HCT116 (cell line): ENCODE measurements at regions not wholly inside any gene's neighbourhood (a gene's known extent, or its start where the extent isn't known, plus 50 kb on each side); places are given as distances from the start of the nearest gene placed in this dataset.

Experiments
- ATAC-seq: fragments of 200-7000 bp; cut with Tn5 transposase; 2 replicates; pipeline ENCODE4 v1.9.1; 2020; ENCODE audit warnings: mild to moderate bottlenecking, moderate library complexity
- BruUV-seq: library from RNA; stranded (reverse); fragments of 400-500 nt; replicated peaks from 2 replicates; lab custom pipeline; 2021; lab: Mats Ljungman, UMichigan
- CTCF ChIA-PET: fragments of 300-600 bp; sonication (Branson Sonifier 250); formaldehyde crosslinking; loops from one replicate; lab custom pipeline; 2021; ENCODE audit warnings: antibody characterized with exemption; lab: Charles Lee
- POLR2A ChIA-PET: fragments of 300-600, 350-600 bp; sonication (Branson Sonifier 250); formaldehyde crosslinking; loops from one replicate; lab custom pipeline; 2021; ENCODE audit warnings: antibody characterized with exemption; lab: Charles Lee
- RAD21 ChIA-PET, 2 experiments: fragments of 300-600 bp; sonication (Branson Sonifier 250); formaldehyde crosslinking; loops; one replicate each; lab custom pipeline; 2023; ENCODE audit warnings: low total read pairs in 2 of 2; ENCODE audit not compliant: uncharacterized antibody in 2 of 2, unreplicated experiment in 2 of 2, low non-redundant PET in 1 of 2; lab: Charles Lee
- DNase-seq: peaks from one replicate; pipeline ENCODE4 v3.0.0-alpha.2; 2010; ENCODE audit warnings: low read depth, low spot score
- H2AFZ ChIP-seq: fragments of 200-600 bp; shearing (Covaris generic), sonication (generic); 2 replicates; pipeline ENCODE4 v1.6.1; 2017; ENCODE audit warnings: low read depth, mixed run types, mixed read lengths, antibody characterized with exemption, low read length; ENCODE audit not compliant: poor library complexity, severe bottlenecking
- H3K27ac ChIP-seq: 2 replicates; pipeline ENCODE4 v1.5.1; 2012; ENCODE audit warnings: low read depth, low read length
- H3K27me3 ChIP-seq: fragments of 200-600 bp; sonication (generic); 2 replicates; pipeline ENCODE4 v1.6.1; 2016; ENCODE audit warnings: mixed run types, low read length, mixed read lengths; ENCODE audit not compliant: insufficient read depth
- H3K36me3 ChIP-seq, 2 experiments: fragments of 200-500 bp in 1 of 2; fragments of 200-600 bp in 1 of 2; sonication (Bioruptor generic) in 1 of 2; sonication (generic) in 1 of 2; 2 replicates each; pipeline versions ENCODE4 v1.5.1 to v1.6.1; 2014 to 2016; ENCODE audit warnings: low read length in 2 of 2, inconsistent platforms in 1 of 2, mixed read lengths in 1 of 2, mixed run types in 1 of 2; ENCODE audit not compliant: insufficient read depth in 2 of 2, control insufficient read depth in 1 of 2
- H3K4me1 ChIP-seq, 2 experiments: fragments of 200-600 bp in 1 of 2; sonication (generic) in 1 of 2; 2 replicates each; pipeline versions ENCODE4 v1.5.1 to v1.6.1; 2012 to 2017; ENCODE audit warnings: low read length in 2 of 2, inconsistent platforms in 1 of 2, mild to moderate bottlenecking in 1 of 2, mixed read lengths in 1 of 2, mixed run types in 1 of 2, moderate library complexity in 1 of 2; ENCODE audit not compliant: insufficient read depth in 2 of 2, control insufficient read depth in 1 of 2
- H3K4me2 ChIP-seq: fragments of 200-600 bp; sonication (generic); 2 replicates; pipeline ENCODE4 v1.6.1; 2017; ENCODE audit warnings: mixed run types, low read length, mixed read lengths
- H3K4me3 ChIP-seq, 2 experiments: fragments of 200-600 bp in 1 of 2; sonication (generic) in 1 of 2; replicated peaks in 1 of 2; 2 replicates each; pipeline ENCODE4 v1.5.1; 2011 to 2016; ENCODE audit warnings: low read length in 2 of 2, control low read depth in 1 of 2, low read depth in 1 of 2, mild to moderate bottlenecking in 1 of 2, mixed read lengths in 1 of 2, mixed run types in 1 of 2
- H3K79me2 ChIP-seq: fragments of 200-600 bp; sonication (generic); 2 replicates; pipeline ENCODE4 v1.6.1; 2017; ENCODE audit warnings: mild to moderate bottlenecking, mixed run types, low read length, moderate library complexity, mixed read lengths; ENCODE audit not compliant: insufficient read depth
- H3K9ac ChIP-seq: fragments of 200-600 bp; sonication (generic); 2 replicates; pipeline ENCODE4 v1.6.1; 2016; ENCODE audit warnings: low read length, mixed read lengths
- H3K9me2 ChIP-seq: fragments of 200-600 bp; sonication (generic), shearing (Covaris generic); 2 replicates; pipeline ENCODE4 v1.6.1; 2017; ENCODE audit warnings: mixed run types, mild to moderate bottlenecking, moderate library complexity; ENCODE audit not compliant: insufficient read depth
- H3K9me3 ChIP-seq, 2 experiments: fragments of 200-500 bp in 1 of 2; fragments of 200-600 bp in 1 of 2; sonication (Bioruptor generic) in 1 of 2; sonication (generic) in 1 of 2; 2 replicates each; pipeline ENCODE4 v1.6.1; 2014 to 2017; ENCODE audit warnings: low read length in 2 of 2, mixed read lengths in 2 of 2, inconsistent platforms in 1 of 2, low read depth in 1 of 2, mild to moderate bottlenecking in 1 of 2, mixed run types in 1 of 2, moderate library complexity in 1 of 2; ENCODE audit not compliant: control insufficient read depth in 1 of 2, insufficient read depth in 1 of 2
- H4K20me1 ChIP-seq: fragments of 200-600 bp; sonication (generic), shearing (Covaris generic); 2 replicates; pipeline ENCODE4 v1.6.1; 2017; ENCODE audit warnings: mixed run types, mild to moderate bottlenecking, moderate library complexity; ENCODE audit not compliant: insufficient read depth
- ATF3 ChIP-seq: IDR thresholded peaks from 2 replicates; pipeline ENCODE4 v1.6.1; 2012
- CBX3 ChIP-seq: IDR thresholded peaks from 2 replicates; pipeline ENCODE4 v1.6.1; 2012; ENCODE audit warnings: low read depth
- CEBPB ChIP-seq: IDR thresholded peaks from 2 replicates; pipeline ENCODE4 v1.6.1; 2012; ENCODE audit warnings: low read depth
- CTCF ChIP-seq, 3 experiments: fragments of 200-600 bp in 1 of 3; sonication (generic) in 1 of 3; IDR thresholded peaks in 2 of 3; conservative IDR thresholded peaks in 1 of 3; 2 replicates each; pipeline ENCODE4 v1.5.1; 2012 to 2017; ENCODE audit warnings: low read depth in 2 of 3, low read length in 2 of 3, antibody characterized with exemption in 1 of 3, borderline replicate concordance in 1 of 3, control low read depth in 1 of 3, mild to moderate bottlenecking in 1 of 3, mixed read lengths in 1 of 3, mixed run types in 1 of 3, moderate library complexity in 1 of 3; ENCODE audit not compliant: insufficient read depth in 1 of 3
- EGR1 ChIP-seq: IDR thresholded peaks from 2 replicates; pipeline ENCODE4 v1.6.1; 2012; ENCODE audit warnings: low read depth
- ELF1 ChIP-seq: IDR thresholded peaks from 2 replicates; pipeline ENCODE4 v1.6.1; 2012; ENCODE audit warnings: low read depth, borderline replicate concordance
- EZH2 ChIP-seq: fragments of 200-600 bp; sonication (generic); IDR thresholded peaks from 2 replicates; pipeline ENCODE4 v1.6.1; 2017; ENCODE audit warnings: antibody characterized with exemption, mixed run types
- EZH2phosphoT487 ChIP-seq: fragments of 200-600 bp; IDR thresholded peaks from 2 replicates; pipeline ENCODE4 v1.6.1; 2018; ENCODE audit warnings: antibody characterized with exemption, borderline replicate concordance
- FOSL1 ChIP-seq: IDR thresholded peaks from 2 replicates; pipeline ENCODE4 v1.6.1; 2012; ENCODE audit warnings: low read depth
- JUND ChIP-seq: IDR thresholded peaks from 2 replicates; pipeline ENCODE4 v1.6.1; 2012
- SIN3A ChIP-seq: IDR thresholded peaks from 2 replicates; pipeline ENCODE4 v1.6.1; 2012; ENCODE audit warnings: low read depth
- TCF7L2 ChIP-seq: IDR thresholded peaks from 2 replicates; pipeline ENCODE4 v1.7.0; 2011; ENCODE audit warnings: borderline replicate concordance, inconsistent platforms; ENCODE audit not compliant: insufficient read depth, insufficient read length; ENCODE audit errors: extremely low read depth
- ZBTB33 ChIP-seq: IDR thresholded peaks from 2 replicates; pipeline ENCODE4 v1.6.1; 2011; ENCODE audit warnings: mild to moderate bottlenecking, low read length, moderate library complexity; ENCODE audit not compliant: insufficient replicate concordance; ENCODE audit errors: extremely low read depth
- ZFX ChIP-seq: fragments of 450-650 bp; IDR thresholded peaks from 2 replicates; pipeline ENCODE4 v1.6.1; 2017
- intact Hi-C: fragments of 100-400 bp; cut with micrococcal nuclease; formaldehyde crosslinking; loops from 2 replicates; pipeline ENCODE4 v1.10.0; 2022

GRCh38 chr6:26193467-26194328, 106.5 kb downstream of the HFE start:
- no peak overlapping the region for H3K4me3 ChIP-seq
- H3K36me3 ChIP-seq: no peaks in the 10 kb centered on the region
- no peaks in the 10 kb centered on the region for H3K27me3 ChIP-seq
- no TSS peak for BruUV-seq
- ChIA-PET CTCF (interaction anchor here (1.3 kb wide), 1 partner anchor 402 kb away, joined by 3 read pairs; no protein-coding TSS in a partner anchor), POLR2A (interaction anchor here (0.5 to 8.5 kb wide), 6 partner anchors 9 to 957 kb away, joined by 3 to 179 read pairs (median 4); a partner anchor contains a TSS), RAD21 (no interaction called here)
- peaks cover 16 to 35% of the 10 kb centered on the region in 2 experiments for H3K4me1 ChIP-seq
- H3K9me2 ChIP-seq: no peaks in the 10 kb centered on the region
- no peak overlapping the region for H3K4me2 ChIP-seq
- H2AFZ ChIP-seq: no peak overlapping the region
- H3K9me3 ChIP-seq: no peaks in the 10 kb centered on the region
- ATAC-seq (no peak), DNase-seq (no peak)
- intact Hi-C loops: no loop called here
- 0 out of 2 replicates have a peak, but pooled peaks cover 7% of the 10 kb centered on the region for H3K79me2 ChIP-seq
- 0 out of 2 replicates have a peak overlapping the region, but pooled peaks have one; percentile 84 for H3K9ac ChIP-seq
- H3K27ac ChIP-seq: peak overlapping the region; percentile 98; the same call in 1 of the 2 replicates
- no peak for TF ChIP-seq ELF1
- H4K20me1 ChIP-seq: no peaks in the 10 kb centered on the region

- Histone ChIP-seq H3K27me3 (no peaks in the 10 kb centered on the region), H3K9ac (0 out of 2 replicates have a peak overlapping the region, but pooled peaks have one; percentile 84), H3K9me2 (no peaks in the 10 kb centered on the region), H3K27ac (peak overlapping the region; percentile 98; the same call in 1 of the 2 replicates), H3K79me2 (0 out of 2 replicates have a peak, but pooled peaks cover 7% of the 10 kb centered on the region), H3K4me2 (no peak overlapping the region), H3K36me3 (no peaks in the 10 kb centered on the region), H3K4me1 (peaks cover 16 to 32% of the 10 kb centered on the region in 2 experiments), H3K4me3 (no peak overlapping the region; a peak in 1 of 4 replicates), H3K9me3 (no peaks in the 10 kb centered on the region), H4K20me1 (no peaks in the 10 kb centered on the region), H2AFZ (no peak overlapping the region)
- TF ChIP-seq JUND (no peak), EZH2 (no peak), ZFX (no peak), CEBPB (no peak), TCF7L2 (no peak), FOSL1 (no peak), ATF3 (no peak), SIN3A (no peak), CBX3 (no peak), ZBTB33 (no peak), EGR1 (no peak), EZH2phosphoT487 (no peak), CTCF (IDR thresholded peaks at IDR 0.05 in 2 of 3, conservative IDR thresholded peaks at IDR 0.05 in 1 of 3; ENCODE audit: borderline replicate concordance in 1 of 3, insufficient read depth in 1 of 3, low read depth in 2 of 3, low read length in 2 of 3) (no peak)
- DNase-seq (no peak), ATAC-seq (no peak)
- ChIA-PET RAD21 (no interaction called here), CTCF (interaction anchor here (0.6 kb wide), 1 partner anchor 934 kb away, joined by 3 read pairs; no protein-coding TSS in a partner anchor), POLR2A (interaction anchor here (0.5 to 8.5 kb wide), 5 partner anchors 9 to 956 kb away, joined by 4 to 179 read pairs (median 31); a partner anchor contains a TSS)
- intact Hi-C loops: no loop called here
- no TSS peak for BruUV-seq
Observed at GRCh38 chr6:26194329-26194701, 107.1 kb downstream of the HFE start.
